GM10248 (cell line): ENCODE measurements at regions not wholly inside any gene's neighbourhood (a gene's known extent, or its start where the extent isn't known, plus 50 kb on each side); places are given as distances from the start of the nearest gene placed in this dataset.

Experiments used
- CTCF ChIA-PET: fragments of 300-600 bp; sonication (Branson Sonifier 250); formaldehyde crosslinking; extraction: SDS; loops from one replicate; lab custom pipeline; 2021; ENCODE audit warnings: antibody characterized with exemption; lab: Yijun Ruan, JAX
- POLR2A ChIA-PET: fragments of 350-650 bp; sonication (Branson Sonifier 250); formaldehyde crosslinking; extraction: SDS; loops from one replicate; lab custom pipeline; 2020; ENCODE audit warnings: antibody characterized with exemption; lab: Yijun Ruan, JAX
- DNase-seq: peaks from one replicate; pipeline ENCODE4 v3.0.0; 2012; ENCODE audit errors: extremely low spot score
- TF ChIP-seq, protein P1 (sequence below): IDR thresholded peaks from 2 replicates; pipeline ENCODE4 v1.5.1; 2012; ENCODE audit warnings: mild to moderate bottlenecking, low read depth; ENCODE audit errors: extremely low read depth, missing control alignments, control extremely low read depth

GRCh38 chr10:23723796-23724195, 284.9 kb downstream of the OTUD1 start:
- no peak for DNase-seq
- ChIA-PET CTCF (interaction anchor here (0.9 kb wide), 1 partner anchor 37 kb away, joined by 4 read pairs; no protein-coding TSS in a partner anchor), POLR2A (no interaction called here)
- TF ChIP-seq, protein P1, sequence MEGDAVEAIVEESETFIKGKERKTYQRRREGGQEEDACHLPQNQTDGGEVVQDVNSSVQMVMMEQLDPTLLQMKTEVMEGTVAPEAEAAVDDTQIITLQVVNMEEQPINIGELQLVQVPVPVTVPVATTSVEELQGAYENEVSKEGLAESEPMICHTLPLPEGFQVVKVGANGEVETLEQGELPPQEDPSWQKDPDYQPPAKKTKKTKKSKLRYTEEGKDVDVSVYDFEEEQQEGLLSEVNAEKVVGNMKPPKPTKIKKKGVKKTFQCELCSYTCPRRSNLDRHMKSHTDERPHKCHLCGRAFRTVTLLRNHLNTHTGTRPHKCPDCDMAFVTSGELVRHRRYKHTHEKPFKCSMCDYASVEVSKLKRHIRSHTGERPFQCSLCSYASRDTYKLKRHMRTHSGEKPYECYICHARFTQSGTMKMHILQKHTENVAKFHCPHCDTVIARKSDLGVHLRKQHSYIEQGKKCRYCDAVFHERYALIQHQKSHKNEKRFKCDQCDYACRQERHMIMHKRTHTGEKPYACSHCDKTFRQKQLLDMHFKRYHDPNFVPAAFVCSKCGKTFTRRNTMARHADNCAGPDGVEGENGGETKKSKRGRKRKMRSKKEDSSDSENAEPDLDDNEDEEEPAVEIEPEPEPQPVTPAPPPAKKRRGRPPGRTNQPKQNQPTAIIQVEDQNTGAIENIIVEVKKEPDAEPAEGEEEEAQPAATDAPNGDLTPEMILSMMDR, result no peak

DNA sequence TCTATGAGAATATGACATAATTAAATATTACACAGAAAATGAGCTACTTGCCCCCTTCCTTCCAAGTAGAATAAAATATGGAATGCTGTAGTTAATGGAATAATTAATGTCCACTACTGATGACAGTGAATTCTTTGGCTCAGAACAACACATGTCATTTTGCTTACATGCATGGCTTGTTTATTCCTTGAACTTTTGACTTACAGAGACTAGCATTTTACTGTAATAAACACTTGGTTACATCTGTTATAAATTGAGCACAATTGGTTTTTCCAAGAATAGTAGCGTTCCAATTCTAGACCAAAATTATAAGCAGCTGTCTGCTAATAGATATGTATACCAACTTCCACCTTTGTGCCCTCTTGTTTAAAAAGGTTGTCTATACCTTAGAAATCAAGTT, 286.7 kb downstream of the OTUD1 start:
- DNase-seq, result no peak
- ChIA-PET CTCF (no interaction called here), POLR2A (no interaction called here)
- TF ChIP-seq, protein P1, result no peak

DNA sequence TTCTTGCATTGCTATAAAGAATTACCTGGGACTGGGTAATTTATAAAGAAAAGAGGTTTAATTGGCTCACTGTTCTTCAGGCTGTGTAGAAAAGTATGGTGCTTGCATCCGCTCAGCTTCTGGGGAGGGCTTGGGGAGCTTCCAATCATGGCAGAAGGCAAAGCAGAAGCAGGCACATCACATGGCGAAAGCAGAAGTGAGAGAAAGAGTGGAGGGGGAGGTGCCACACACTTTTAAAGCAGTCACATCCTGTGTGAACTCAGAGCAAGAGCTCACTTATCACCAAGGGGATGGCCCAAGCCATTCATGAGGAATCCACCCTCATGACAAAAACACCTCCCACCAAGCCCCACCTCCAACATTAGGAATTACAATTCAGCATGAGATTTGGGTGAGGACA, 303.5 kb downstream of the OTUD1 start:
- DNase-seq, result no peak
- CTCF ChIA-PET, result no interaction called here
- POLR2A ChIA-PET, result no interaction called here
- TF ChIP-seq, protein P1, result no peak

GRCh38 chr10:23742807-23743206, 303.9 kb downstream of the OTUD1 start:
- POLR2A ChIA-PET, result no interaction called here
- no peak for DNase-seq
- CTCF ChIA-PET, result no interaction called here
- TF ChIP-seq, protein P1, result no peak

GRCh38 chr10:23754179-23754578, 315.3 kb downstream of the OTUD1 start:
- ChIA-PET POLR2A (no interaction called here), CTCF (interaction anchor here (1.3 to 1.4 kb wide), 2 partner anchors 14 to 21 kb away, joined by 3 to 4 read pairs; no protein-coding TSS in a partner anchor)
- DNase-seq, result no peak
- TF ChIP-seq, protein P1, result no peak

DNA sequence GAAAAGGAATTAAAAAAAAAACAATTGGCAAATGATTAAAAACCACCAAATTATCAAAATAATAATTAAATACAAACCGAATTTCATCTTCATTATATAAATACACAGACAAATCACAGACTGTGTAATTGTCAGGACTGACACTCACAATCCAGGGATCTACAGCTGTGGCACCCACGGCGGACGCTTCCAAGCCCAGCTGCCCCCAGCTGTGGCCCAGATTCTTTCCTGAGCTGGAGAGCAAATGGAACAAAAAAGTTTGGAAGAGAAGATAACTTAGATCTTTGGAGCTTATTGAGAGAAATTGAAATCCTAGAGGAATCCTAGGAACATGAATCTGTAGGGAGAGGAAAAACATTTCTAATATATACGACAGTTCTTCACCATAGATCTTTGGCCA, 316.1 kb downstream of the OTUD1 start:
- no peak for DNase-seq
- ChIA-PET CTCF (interaction anchor here (1.3 kb wide), 1 partner anchor 20 kb away, joined by 4 read pairs; no protein-coding TSS in a partner anchor), POLR2A (no interaction called here)
- TF ChIP-seq, protein P1, result no peak
